Stromal cell of bone marrow (primary cell): ENCODE measurements at regions not wholly inside any gene's neighbourhood (a gene's known extent, or its start where the extent isn't known, plus 50 kb on each side); places are given as distances from the start of the nearest gene placed in this dataset.
A peak's percentile ranks its signal among the peaks of the same experiment; 100 is the strongest.

Experiments
- DNase-seq: peaks from one replicate; pipeline ENCODE4 v3.0.0-alpha.2; 2012; ENCODE audit warnings: low read depth

DNA sequence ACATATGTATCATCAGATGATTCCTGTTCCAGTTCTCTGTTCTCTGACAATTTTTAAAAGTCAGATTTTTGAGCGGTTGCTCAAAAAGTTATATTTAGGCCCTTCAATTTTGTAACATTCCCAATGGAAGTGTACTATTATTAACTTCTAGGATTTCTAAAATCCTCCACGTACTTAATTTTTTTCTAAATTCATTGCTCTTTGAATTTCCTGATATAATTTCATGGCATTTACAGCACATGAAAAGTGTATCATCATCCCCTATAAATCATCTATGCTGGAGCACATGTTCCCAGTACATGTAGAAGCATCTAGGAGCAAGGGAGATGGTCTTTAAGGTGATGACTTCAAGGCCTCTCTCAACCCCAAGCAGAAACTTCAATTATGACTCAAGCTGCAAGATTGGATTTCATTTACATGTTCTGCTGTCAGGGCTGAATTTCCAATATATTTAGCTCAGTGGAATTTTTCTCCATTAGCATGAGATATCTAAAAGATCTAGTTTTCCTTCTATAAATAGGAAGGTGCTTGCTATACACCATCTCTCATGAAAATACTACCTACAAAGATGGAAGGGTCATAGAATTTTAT lies 392.8 kb upstream of the MIR17HG start:
- DNase-seq, result no peak

DNA sequence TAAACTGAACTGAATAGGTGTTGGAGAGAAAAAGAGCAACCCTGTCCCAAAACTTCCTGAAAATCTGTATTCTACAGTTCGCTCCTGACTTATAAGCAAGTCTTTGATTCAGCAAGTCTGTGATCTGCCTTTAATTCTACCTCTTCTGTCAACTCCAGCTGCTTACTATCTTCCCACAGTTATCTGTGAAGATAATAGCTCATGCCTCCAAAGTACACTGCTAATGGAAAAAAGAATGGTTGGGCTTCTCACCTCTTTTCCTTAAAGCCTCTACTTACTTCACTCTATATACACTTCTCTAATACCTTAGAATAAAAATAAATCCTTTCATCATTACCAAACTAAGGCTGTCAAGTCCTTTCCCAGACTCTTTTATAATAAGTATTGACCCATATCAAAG lies 391.5 kb upstream of the MIR17HG start:
- DNase-seq, result no peak

DNA sequence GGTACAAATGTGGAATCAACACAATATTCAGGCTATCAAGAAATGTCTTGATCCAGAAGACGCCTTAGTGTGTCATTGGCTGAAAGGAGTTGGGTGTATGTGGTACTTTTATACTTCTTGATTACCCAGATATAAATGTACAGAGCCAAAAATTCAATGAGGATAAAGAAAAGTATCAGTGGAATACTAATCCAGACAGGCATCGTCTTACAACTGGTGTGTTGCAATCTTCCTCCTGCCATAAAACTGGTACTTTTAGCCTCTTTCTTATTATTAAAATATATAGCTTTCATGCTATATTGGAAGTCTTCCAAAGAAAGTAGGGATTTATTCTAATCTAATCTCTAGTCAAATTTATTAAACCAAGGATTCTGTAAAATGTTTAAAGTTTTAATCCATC lies 388.6 kb upstream of the MIR17HG start:
- no peak for DNase-seq

DNA sequence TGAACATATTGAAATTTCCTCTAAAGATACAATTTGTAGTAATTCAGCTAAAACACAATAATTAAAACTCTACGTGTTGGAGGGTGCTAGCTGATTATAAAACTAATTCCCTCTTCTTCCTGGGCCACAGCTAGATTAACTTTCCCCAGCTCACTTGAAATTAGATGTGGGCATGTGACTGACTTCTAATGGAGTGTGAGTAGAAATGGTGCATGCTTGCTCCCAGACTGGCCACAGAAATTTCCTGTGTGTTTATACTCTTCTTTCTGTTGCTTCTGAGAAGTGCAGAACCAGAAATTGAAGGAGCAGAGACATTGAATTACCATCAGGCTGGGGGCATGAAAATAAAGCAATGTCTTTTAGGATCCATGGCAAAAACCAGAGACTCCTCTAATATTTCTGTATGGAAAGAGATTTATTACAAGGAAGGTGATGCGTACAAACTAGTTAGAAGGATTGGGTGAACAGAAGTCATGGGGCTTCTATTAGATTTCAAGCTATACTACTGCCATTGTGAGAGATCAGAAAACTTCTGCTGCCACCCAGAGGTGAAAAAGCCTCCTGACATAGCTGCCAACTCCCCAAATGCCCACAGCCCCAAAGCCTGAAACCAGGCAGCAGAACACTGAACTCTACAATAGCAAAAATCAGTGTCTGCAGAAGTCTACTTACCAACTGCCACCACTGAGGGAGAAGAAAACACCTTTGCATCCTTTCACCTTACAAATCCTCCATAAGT lies 379.2 kb upstream of the MIR17HG start:
- no peak for DNase-seq

DNA sequence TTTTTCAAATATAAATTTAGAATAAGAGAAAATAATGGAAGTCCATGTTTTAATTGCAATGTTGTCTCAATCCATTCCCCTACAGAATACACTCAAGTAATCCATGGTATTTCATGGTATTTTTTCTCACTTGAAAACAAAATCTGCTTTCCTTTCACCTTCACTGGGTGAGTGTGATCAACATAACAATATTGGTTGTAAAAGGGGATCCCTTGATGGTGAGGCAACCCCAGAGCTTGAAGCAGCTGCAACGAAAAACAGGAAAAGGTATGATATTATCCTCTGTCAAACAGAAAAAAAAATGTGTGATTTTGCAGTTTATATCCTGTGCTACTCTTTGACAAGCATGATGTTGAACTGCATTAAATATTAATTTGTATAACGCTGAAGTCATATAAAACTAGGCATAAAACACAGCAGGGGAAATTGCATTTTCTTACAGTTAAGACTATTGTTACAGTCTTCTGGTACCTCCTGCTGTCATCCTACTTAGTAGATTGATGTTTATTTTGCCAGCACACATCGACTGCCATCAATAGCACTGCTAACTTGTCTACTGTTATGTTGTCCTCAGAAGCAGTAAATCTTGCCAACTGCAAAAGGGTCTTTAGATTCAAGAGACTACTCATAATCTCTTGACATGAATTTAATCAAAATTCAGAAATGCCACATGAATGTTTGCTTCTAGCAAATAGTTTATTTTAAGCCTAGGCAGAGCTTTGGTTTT lies 373.1 kb upstream of the MIR17HG start:
- no peak for DNase-seq

DNA sequence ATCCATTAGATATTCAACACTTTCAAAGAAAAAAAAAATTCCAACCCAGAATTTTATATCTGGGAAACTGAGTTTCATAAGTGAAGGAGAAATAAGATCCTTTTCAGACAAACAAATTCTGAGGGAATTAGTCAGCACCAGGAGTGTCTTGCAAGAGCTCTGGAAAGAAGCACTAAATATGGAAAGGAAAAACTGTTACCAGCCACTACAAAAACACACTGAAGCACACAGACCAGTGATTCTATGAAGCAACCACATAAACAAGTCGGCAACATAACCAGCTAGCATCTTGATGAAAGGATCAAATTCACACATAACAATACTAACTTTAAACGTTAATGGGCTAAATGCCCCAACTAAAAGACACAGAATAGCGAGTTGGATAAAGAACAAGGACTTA lies 368.4 kb upstream of the MIR17HG start:
- DNase-seq, result no peak

DNA sequence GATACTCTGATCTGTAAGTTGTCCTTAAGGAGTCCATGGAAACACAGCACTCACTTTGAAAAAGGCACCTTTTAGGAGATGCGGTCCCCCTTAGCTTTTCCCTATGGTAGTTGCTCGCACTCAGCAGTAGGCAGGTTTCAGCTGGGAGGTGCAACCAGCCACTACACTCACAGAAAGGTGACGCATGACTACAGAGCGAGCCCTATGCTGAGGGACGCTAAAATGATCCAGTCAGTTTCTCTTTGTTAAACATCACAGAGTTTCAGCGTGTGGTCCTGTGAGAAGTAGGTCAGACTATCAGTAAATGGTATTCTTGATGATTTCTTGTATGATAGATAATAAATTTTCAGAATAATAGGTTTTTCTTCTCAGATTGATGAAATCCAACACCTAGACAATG lies 362.7 kb upstream of the MIR17HG start:
- DNase-seq, result no peak

DNA sequence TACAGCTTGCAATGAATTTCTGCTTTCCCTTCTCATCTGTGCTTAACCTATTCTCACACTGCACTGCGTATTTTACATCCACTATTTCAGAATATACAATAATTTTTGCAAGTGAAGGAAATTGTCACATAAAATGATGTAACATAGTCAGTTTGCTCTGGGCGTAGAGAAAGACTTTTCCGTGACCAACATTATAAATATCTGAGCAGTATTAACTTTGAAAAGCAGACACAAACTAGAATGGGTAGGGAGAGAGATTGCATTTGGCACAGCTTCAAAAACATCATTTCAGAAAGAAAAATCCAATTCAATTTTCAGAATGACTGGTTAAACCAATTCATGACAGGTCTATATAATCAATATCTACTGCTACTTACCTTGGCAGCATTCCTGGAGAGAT lies 352.5 kb upstream of the MIR17HG start:
- DNase-seq, result no peak

DNA sequence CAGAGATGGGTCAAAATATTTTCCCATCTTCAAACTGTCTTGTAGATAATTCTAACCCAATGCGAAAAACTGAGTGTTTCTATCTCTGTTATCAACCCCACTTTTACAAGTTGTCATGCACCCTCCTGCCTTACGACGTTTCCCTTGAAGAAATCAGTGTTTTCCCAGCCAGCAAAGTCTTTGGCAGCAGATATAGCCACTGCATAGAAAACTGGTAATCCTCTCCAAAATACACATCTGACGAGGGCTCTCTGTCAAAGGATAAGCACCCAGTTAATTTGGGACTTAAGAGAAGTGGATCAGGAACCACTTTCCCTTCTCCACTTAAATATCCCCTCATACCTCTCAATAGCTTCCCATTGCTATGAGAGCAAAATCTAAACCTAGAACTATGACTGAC lies 351.9 kb upstream of the MIR17HG start:
- DNase-seq, result no peak

DNA sequence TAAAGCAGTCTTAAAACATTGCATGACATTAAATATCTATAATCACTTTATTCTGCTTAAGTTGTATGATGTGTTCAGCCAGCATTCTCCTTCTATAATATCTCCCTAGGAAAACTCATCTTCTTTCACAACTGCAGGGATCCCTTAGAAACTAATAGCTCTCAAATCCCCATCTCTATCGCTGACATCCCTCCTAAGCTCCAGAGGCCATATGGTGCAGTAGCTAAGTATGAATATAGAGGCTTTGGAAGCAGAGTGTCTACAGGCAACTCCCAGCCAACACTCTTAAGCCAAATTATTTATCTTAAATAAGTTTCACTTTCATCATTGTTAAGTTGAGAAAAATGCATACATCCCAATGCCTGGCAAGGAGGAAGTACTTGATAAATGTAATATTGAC lies 349.5 kb upstream of the MIR17HG start:
- no peak for DNase-seq

DNA sequence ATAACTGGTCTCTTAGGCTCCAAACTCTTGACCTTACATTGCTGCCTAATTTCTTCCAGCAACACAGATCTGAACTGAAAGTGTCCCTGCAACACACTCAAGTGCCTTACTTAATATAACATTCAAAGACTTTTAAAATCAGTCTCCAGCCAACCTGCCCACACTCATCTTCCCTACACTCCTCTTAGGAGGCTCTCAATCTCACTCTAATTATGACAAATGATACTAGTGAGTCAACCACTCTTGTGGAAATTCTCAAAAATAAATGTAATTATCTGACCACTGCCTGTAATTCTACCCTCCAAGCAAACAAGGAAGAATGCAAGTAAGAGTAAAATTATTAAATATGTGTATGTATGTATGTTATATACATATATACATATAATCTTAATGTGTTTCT lies 348.1 kb upstream of the MIR17HG start:
- no peak for DNase-seq

DNA sequence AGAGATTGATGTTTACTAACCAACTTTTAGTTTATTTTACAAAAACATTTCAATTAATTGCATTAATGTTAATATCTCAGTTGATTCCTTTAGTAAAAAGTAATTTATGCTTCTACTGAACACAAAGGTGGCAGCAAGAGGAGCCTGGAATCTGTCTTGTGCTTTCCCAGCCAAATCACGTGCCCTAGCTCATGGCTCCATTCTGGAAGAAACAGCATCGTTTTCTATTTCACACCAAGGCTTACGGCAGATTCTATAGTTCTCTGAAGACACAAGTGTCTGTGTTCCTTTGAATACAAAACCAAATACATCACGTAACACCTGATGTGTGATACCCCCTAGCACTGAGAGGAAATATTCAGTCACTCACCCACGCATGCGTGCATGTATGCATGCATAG lies 346.1 kb upstream of the MIR17HG start:
- DNase-seq, result no peak

DNA sequence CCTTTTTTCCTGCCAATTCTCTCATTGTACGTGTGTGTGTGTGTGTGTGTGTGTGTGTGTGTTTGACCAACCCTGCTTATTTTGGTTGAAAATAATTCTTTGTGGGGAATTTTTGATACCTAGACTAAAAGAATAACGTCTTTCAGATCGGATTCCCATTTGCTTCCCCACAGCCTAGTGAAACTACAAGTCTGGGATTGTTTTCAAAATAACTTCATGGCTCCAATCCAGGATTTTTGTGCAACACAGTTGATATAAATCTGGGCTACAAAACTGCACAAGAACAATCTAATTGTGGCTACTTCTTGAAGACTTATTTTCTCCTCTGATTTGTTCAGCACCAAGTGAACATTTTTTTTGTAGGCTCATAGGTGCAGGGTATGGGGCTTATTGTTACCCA lies 332.8 kb upstream of the MIR17HG start:
- no peak for DNase-seq

DNA sequence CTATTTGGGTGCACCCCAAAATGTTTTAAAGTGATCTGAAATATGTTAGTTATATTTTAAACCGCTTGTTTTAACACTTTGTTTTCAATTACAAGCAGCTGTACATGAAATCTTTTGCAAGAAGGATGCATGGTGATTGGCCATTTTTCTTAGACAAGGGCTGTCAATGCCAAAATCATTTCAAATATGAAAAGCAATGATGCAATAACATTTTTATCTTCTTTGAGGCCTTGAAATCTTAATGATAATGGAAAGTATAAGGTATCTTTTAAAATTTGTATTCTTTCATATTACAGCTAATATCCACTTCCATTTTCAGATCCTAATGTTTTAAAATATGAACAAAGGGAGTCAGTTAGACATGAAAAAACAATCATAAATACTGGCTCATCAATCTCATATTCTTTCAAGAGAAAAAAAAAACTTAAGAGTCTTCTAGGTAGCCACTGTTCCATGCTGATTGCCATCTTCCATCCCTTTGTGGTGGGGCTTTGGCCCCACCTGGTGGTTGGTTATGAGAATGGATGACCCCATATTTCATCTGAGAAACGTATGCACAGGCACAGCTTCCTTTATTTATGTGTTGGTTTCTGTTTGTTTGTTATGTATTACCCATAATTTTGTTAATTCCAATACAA lies 330.3 kb upstream of the MIR17HG start:
- peak; percentile 2 for DNase-seq

DNA sequence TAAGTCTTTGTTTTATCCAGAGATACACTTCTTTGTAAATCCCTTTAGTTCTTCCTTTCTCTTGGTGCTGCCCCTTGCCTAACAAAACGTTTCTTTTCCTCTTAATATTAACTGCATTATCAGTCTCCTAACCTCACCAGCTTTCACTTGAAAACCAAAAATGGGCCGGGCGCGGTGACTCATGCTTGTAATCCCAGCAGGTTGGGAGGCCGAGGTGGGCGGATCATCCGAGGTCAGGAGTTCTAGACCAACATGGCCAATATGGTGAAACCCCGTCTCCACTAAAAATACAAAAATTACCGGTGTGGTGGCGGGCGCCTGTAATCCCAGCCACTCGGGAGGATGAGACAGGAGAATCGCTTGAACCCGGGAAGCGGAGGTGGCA lies 329.8 kb upstream of the MIR17HG start:
- DNase-seq, result no peak

DNA sequence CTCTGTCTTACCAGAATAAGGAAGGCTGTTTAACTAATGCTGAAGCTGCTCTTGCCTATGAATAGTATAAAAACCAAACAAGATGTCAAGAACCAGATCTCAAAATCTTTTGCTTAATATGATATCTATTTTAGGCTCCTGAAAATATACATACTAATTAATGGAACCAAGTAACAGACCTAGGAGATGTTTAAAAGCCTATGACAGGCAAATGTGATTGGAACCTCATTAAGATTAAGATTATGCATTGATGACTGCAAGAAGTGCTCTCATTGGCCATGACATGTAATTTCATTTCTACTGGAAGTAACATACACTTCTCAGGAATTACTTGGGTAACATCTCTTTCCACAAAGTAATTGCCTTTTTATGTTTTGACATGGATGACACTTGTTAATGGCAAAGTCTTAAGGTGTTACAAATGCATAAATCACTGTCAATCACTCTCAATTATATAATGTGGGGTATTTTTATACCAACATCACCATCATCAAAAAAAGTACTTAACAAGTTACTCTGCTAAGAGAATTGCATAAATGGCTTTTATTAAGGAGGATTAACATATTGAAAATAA lies 326.9 kb upstream of the MIR17HG start:
- no peak for DNase-seq

DNA sequence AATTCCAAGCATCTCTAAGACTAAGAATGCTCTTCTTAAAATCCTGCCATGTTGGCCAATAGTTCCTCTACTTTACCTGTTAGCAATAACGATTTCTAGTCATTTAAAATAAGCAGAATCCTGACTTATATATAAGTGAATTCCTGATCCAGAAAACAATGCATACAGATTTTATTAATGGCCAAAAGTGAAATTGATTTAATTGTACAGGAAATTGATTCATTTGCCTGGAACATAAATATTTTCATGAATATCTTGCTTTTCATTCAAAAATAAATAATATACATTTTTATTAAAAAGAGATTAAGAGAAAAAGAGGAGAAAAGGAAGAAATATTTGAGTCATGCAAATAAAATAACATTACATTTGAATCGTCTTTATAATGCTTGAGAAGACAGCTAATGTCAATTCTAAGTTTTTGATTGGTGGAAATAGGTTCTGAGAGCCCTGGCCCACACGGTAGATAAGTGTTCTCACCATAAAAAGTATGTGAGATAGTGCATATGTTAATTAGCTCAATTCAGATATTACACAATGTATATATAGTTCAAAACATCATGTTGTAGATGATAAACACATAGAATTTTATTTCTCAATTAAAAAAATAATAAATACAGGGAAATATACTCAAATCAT lies 323.2 kb upstream of the MIR17HG start:
- DNase-seq, result no peak

DNA sequence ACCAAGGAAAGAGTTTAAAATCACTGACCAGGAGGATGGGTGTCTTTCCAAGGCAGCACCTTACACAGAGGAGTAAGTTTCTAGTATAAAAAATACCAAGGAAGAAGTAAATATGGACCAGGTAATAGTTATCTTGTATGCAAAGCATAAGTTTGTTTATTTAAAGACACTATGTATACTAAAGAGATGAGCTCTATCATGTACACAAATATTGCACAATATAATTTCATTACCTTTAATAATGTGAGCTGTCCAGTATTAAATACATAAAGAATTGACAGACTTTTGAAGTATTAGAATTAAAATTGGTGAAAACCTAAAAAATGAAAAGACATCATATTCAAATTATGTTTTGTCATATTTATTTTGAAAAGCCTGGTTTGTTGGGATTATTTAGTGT lies 322.0 kb upstream of the MIR17HG start:
- DNase-seq, result no peak

DNA sequence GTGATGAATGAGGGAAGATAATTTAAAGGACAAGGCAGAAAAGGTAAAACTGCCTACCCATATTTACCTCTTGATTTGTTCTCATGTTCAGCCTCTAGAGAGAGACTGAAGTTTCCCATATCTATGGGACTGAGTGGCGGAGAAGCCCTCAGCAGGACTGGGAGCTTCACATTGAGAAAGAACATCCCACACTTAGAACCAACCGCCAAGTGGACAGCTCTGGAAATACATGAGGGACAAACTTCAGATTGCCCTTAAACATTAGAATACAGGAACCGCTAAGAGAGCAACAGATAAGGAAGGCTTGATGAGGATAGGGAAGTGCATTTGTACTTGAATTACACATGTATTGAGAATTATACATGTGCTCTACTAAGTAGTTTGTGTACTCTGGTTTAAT lies 316.0 kb upstream of the MIR17HG start:
- DNase-seq, result no peak

DNA sequence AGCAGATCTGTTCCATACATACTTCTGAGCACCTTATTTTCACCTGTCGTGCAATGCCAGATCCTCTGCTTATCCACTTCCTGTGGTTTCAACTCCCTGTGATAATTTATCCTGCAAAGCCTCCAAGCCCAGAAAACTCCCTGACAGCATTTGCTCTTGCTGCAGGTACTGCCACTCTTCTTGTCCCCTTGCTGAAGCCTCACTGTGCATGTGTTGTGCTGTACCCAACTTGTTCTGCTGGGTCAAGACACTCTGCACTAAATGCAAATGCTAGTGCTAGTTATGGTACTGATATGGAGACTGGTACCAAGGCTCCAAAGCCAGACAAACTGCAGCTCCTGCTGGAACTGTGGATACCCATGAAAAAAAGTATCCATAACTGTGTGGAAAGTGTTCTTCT lies 315.4 kb upstream of the MIR17HG start:
- DNase-seq, result no peak

DNA sequence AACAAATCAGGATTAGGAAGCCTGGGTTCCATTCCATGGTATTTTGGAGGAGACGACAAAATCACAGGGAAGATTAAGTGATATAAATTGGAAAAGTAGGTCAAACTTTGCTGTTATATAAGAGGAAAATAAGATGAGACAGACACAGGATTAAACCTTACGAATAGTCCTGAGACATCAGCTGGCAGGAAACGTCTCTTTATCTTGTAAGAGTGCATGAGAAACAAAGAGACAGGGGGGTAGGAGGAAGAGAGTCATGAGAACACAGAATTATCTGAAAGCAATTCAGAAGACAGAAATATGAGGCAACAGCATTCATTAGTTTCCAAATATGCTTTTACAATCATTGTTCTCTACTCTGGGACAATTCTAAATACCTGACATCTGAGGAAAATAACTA lies 310.6 kb upstream of the MIR17HG start:
- no peak for DNase-seq

DNA sequence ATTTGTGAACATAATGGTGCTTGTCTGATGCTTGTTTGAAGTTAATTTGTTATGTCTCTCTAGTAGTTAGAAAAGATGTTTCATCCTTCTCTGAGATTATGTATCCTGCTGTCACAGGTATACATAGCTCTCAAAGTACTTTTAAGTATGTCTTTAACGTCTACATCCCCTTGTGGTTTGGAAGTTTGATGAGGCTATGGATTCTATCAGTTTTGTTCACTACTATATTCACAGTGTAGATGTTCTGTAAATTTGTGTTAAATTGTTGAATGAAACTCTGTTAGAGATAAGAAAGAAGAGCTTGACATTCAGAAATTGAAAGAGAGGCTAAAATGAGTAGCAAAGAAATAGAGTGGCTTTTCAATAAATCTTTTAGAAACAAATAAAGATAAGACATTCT lies 304.6 kb upstream of the MIR17HG start:
- no peak for DNase-seq
